ENCODE measurements at regions not wholly inside any gene's neighbourhood (a gene's known extent, or its start where the extent isn't known, plus 50 kb on each side); places are given as distances from the start of the nearest gene placed in this dataset.
"Not testable (repeated sequence)": the region's sequence is repeated elsewhere in the genome, so short reads cannot be mapped to it uniquely, and the experiment has no call there.

GRCh38 chr10:118871244-118871865 is 116.6 kb upstream of the CACUL1 start:
- no peak for DNase-seq (ENCODE audit: low read depth)

- no peak for DNase-seq (ENCODE audit: low read depth)
These were observed 118.4 kb upstream of the CACUL1 start for GRCh38 chr10:118873091-118873737.

GRCh38 chr10:118873738-118874105 is 119.0 kb upstream of the CACUL1 start:
- DNase-seq (ENCODE audit: low read depth), result no peak

- no peak for DNase-seq (ENCODE audit: low read depth)
These were observed 119.4 kb upstream of the CACUL1 start for GRCh38 chr10:118874171-118874570.

GRCh38 chr10:118875087-118875486 is 120.3 kb upstream of the CACUL1 start:
- no peak for DNase-seq (ENCODE audit: low read depth)

- DNase-seq (ENCODE audit: low read depth), result no peak
These were observed 128.0 kb upstream of the CACUL1 start for GRCh38 chr10:118882741-118883140.

- no peak for DNase-seq (ENCODE audit: low read depth)
These were observed 137.3 kb upstream of the NANOS1 start for GRCh38 chr10:118892255-118892654.

GRCh38 chr10:118894891-118895290 is 134.6 kb upstream of the NANOS1 start:
- DNase-seq (ENCODE audit: low read depth), result not testable (repeated sequence)

GRCh38 chr10:118900617-118901016 is 128.9 kb upstream of the NANOS1 start:
- no peak for DNase-seq (ENCODE audit: low read depth)

- DNase-seq (ENCODE audit: low read depth), result no peak
These were observed 128.1 kb upstream of the NANOS1 start for GRCh38 chr10:118901380-118901779.

- DNase-seq (ENCODE audit: low read depth), result no peak
These were observed 127.6 kb upstream of the NANOS1 start for GRCh38 chr10:118901906-118902305.

- not testable (repeated sequence) for DNase-seq (ENCODE audit: low read depth)
These were observed 126.9 kb upstream of the NANOS1 start for GRCh38 chr10:118902656-118903055.

GRCh38 chr10:118903251-118903650 is 126.3 kb upstream of the NANOS1 start:
- DNase-seq (ENCODE audit: low read depth), result no peak

- DNase-seq (ENCODE audit: low read depth), result no peak
These were observed 125.8 kb upstream of the NANOS1 start for GRCh38 chr10:118903691-118904090.

GRCh38 chr10:118904286-118904685 is 125.2 kb upstream of the NANOS1 start:
- no peak for DNase-seq (ENCODE audit: low read depth)

- no peak for DNase-seq (ENCODE audit: low read depth)
These were observed 122.5 kb upstream of the NANOS1 start for GRCh38 chr10:118907051-118907450.

- DNase-seq (ENCODE audit: low read depth), result no peak
These were observed 120.8 kb upstream of the NANOS1 start for GRCh38 chr10:118908557-118909256.

GRCh38 chr10:118910702-118911101 is 118.8 kb upstream of the NANOS1 start:
- DNase-seq (ENCODE audit: low read depth), result no peak

- no peak for DNase-seq (ENCODE audit: low read depth)
These were observed 118.2 kb upstream of the NANOS1 start for GRCh38 chr10:118911363-118911762.

- no peak for DNase-seq (ENCODE audit: low read depth)
These were observed 116.4 kb upstream of the NANOS1 start for GRCh38 chr10:118912961-118913600.

- DNase-seq (ENCODE audit: low read depth), result no peak
These were observed 115.7 kb upstream of the NANOS1 start for GRCh38 chr10:118913825-118914224.

- DNase-seq (ENCODE audit: low read depth), result no peak
These were observed 114.9 kb upstream of the NANOS1 start for GRCh38 chr10:118914629-118915028.

GRCh38 chr10:118915161-118915560 is 114.4 kb upstream of the NANOS1 start:
- DNase-seq (ENCODE audit: low read depth), result no peak

All from T-helper 22 cell (primary cell).